NCI-H1417 (cell line): ENCODE measurements at regions not wholly inside any gene's neighbourhood (a gene's known extent, or its start where the extent isn't known, plus 50 kb on each side); places are given as distances from the start of the nearest gene placed in this dataset.
"Not testable (repeated sequence)": the region's sequence is repeated elsewhere in the genome, so short reads cannot be mapped to it uniquely, and the experiment has no call there.

Experiments
- DNase-seq, 3 experiments: peaks; one replicate each; lab custom pipeline; 2025; lab: John Stamatoyannopoulos, UW

DNA sequence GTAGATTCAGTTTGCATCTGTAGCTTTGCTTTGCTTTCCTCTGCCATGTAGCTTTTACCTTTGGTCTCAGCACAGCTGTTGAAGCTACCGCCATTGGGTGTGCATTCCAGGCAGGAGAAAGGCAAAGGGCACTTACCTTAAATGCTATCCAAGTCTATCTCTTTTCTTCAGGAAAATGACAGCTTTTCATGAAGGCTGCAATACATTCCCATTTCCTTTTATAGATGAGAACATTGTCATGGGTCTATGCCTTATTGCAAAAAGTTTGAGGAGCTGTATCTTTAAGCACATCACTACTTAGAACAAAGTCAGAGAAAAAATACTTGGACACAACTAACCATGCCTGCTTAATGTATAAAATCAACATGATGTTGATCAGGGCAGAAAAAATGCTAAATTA lies 266.8 kb downstream of the DOK5 start:
- DNase-seq: no peak

DNA sequence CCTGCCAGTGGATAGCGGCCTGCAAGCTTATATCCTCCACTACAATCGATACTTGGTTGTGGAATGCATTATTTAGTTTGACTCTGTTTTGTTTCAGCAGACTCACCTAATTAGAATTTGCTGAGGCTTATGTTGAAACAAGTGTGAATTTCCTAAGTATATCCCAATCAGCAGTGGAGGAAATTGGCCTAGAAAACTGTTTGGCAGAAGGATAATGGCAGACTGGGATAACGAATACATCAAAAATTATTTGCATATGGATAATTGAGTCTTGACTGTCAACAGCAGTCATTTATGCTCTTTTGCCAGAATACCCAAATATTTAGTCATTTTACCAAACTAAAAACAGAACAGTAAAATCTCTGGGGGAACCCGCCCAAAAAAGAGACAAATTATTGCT lies 261.0 kb downstream of the DOK5 start:
- no peak for DNase-seq

DNA sequence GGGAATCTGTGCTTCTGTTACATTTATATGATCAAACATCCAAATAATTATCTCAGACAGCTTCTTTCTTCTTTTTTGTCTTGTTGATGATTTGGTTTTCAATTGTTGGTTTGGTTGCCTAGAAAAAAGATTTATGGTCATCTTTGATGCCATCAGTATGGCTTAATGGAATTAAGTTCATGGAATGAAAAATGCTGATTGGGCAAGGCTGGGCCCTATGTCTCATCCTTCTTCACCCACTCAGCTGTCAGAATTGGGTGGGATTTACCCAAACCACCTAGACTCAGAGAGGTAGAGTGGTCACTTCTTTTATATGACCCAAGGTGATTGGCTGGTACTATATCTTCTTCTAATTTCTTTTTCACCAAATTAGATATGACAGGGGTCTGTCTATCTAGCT lies 258.3 kb downstream of the DOK5 start:
- no peak for DNase-seq

DNA sequence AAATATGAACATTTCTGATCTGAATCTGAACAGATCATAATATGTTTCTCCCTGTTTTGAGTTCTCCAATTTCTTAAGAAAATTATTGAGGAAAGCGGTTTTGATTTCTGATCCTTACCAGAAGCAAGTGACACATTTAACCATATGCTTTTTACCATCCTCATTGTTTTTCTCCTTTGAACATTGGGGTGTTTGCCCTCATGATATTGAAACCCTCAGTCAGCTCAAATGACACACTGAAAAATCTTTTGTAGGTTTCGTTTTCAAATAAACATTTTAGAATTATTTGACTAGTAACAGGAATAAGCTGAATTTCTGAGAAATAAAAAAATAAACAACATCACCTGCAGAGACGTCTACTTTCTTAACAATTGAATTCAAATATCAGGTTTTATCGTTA lies 252.1 kb downstream of the DOK5 start:
- DNase-seq: no peak

DNA sequence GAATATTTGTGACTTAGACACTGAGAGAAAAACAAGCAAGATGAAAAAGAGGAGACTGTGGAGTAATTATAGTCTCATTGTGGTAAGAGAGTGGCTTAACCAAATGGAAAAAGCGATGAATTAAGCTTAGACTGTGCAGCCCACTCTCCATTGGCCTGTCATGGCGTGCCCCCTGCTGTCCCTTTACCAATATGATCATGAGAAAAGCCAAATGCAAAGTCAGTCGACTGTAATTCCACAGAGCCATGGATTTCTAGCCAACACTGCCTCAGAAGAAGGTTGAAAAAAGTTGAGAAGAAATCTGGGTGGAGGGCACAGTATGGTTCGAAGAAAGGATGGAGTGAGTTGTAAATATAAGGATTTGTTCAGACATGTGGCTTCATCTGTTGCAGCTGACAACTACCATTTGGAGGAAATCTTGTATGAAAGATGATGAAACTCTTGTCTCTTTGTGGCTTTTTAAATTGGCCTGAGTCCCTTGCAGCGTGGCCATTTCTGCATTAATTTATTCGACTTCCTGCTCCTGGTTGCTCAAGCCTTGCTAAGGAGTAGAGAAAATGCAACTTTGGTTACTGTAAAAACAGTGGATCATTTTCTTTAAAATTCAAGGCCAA lies 251.4 kb downstream of the DOK5 start:
- DNase-seq: peak in 1 of 3 experiments; percentile 62

DNA sequence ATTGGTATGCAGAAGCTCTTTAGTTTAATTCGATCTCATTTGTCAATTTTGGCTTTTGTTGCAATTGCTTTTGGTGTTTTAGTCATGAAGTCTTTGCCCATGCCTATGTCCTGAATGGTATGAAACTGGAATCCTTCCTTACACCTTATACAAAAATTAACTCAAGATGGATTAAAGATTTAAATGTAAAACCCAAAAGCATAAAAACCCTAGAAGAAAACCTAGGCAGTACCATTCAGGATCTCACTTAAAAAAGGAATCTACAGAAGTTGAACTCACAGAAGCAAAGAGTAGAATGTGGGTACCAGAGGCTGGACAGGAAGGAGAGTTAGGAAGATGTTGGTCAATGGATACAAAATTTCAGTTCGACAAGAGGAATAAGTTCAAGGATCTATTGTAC lies 249.9 kb downstream of the DOK5 start:
- not testable (repeated sequence) for DNase-seq

DNA sequence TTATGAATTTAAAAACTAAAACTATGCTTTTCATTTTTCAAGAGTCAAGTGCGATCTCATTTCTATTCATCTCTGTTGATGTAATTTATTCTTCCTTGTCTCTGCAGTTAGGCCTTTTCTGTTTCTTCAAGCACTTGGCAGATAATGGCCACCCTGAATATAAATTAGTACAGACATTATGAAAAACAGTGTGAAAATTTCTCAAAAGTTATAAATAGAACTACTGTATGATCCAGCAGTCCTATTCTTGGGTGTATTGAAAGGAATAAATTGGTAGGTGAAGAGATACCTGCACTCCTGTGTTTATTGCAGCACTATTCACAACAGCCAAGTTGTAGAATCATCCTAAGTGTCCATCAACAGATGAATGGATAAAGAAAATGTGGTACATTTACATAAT lies 248.3 kb downstream of the DOK5 start:
- DNase-seq: no peak

DNA sequence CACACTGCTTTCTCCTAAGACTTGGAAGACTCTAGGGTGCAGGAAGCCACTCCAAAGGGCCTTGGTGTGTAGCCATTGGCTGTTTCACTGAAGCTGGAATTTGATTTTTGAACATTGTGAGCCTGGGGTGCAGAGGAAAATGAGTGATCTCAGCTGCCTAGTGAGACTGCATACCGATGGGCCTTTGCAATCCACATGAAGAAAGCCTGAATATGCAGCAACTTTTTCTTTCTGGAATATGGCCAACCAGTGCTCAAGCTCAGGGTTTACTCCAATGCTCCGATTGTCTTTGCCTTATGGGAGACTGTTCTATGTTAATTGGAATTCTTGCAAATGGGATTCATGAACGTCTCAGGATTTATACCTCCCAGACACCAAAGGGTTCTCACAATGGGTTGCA lies 242.6 kb downstream of the DOK5 start:
- DNase-seq: no peak

DNA sequence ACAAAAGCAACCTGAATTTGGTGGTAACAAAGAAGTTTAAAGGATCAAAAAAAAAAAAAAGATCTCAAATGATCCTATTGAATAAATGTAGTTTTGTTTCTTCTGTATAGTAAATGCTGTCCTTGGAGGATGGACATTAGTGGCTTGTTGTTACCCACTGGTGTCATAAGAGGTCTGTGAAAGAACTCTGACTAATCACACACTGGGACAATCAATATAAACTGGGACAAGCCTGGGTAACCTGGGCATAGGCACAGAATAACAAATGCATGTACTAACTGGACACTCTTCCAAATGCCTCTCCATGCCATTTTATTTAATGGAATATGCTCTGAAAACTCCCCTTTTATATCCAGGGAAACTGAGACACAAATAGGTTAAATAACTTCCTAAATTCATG lies 241.4 kb downstream of the DOK5 start:
- no peak for DNase-seq

DNA sequence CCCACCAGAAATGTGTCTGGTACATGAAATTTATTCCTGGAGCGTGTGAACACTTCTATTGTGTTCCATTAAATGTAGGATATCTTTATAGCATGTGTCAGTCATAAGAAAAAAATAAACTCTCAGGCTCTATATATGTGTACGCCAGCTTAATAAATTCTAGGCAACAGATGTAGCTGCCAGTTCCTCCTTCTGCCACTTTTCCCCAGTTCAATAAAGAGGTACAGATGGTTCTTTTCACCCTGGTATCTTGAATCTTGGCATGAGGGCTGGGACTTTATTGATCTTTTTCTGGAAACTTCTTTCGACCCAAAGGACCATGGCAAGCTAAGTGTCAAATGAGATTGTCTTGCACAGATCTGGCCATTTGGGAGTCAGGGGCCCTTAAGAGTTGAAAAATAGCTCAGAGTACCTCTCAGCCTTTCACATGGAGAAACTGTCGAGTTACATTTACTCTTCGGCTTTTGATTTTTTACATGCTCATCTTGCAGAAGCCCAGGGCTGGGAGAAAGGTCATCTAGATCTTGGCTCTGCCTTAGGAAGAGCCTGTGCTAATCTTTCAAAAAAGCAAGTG lies 240.9 kb downstream of the DOK5 start:
- DNase-seq: no peak

DNA sequence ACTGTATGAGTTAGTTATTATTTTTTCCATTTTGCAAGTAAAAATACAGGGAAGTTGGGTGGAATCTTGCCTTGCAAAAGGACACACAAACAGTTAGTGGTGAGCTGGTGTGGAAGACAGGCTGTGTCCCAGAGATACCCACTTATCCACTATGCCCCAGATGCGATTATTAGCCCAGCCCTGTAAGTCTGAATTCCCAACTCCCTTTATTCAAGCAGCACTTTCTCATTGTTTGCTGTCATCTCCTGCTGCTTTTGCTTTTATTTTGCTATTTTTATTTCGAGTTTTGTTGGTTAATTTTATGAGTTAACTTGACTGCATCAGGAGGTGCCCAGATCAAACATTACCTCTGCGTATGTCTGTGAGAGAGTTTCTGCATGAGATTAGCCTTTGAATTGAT lies 239.4 kb downstream of the DOK5 start:
- no peak for DNase-seq

DNA sequence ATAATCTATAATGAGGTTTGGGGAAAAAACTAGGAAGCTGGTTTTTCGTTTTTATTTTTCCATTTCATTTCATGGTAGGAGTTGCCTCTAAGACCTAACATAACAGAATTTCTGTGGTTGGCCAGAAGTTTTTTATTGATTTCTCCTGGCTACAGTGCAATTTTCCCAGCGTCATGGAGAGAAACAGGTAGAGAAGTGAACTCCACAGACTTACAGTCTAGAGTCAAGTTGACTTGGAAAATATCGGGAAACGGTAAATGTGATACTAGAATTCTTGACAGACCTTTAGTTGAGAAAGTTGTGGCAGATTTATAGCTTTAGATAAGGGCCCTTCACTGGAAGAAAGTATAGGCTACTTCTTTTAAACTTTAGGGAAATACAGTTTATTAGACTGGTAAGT lies 238.3 kb downstream of the DOK5 start:
- DNase-seq: no peak

DNA sequence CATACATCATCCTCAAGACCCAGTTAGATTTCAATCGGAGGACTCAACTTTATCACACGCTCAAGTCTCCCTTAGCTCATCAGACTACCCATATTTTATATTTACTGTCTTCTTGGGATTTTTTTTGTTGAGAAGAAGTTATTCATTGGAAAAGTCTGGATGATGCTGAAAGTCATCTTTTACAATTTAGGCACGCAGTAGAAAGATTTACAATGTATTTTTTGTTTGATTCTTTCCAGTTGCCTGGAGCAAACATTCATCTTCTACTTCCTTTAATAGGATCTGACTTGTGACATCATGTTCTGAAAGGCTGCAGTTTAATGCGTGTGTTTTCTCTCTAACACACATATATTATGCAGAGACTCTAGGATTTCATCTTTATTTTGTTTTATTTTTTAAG lies 235.7 kb downstream of the DOK5 start:
- no peak for DNase-seq

DNA sequence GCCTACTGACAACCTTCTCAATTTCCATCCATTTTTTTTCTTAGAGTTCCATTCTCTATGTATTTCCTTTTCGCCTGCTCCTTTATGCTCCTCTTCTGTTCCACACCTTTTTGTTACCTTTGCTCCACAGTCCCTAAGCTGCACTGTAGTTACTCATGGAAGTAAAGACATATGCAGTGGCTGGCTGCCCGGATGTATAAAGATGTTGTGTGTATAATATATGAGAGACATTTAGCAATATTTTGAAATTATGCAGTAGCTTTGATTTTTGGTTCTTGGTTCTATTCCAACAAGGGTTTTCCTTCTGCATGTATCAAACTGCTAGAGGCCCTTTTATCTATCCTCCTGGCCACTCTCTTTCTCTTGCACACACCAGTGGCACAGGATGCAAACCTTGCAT lies 234.9 kb downstream of the DOK5 start:
- DNase-seq: no peak

DNA sequence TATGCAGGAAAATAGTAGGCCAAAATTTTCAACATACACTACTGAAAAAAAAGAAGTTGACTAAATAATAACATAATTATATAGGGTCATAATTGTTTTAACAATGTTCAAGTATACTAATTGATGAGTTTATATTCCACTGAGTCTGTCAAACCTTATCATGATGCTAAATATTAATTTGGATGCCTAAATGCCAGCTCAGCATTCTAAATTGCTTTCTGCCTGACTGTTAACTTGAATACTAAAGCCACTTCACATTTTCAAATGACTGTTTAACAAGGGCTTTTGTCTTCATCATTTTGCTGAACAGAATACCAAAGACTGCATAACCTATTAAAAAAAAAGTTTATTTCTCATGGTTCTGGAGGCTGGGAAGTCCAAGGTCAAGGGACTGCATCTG lies 232.8 kb downstream of the DOK5 start:
- DNase-seq: no peak

DNA sequence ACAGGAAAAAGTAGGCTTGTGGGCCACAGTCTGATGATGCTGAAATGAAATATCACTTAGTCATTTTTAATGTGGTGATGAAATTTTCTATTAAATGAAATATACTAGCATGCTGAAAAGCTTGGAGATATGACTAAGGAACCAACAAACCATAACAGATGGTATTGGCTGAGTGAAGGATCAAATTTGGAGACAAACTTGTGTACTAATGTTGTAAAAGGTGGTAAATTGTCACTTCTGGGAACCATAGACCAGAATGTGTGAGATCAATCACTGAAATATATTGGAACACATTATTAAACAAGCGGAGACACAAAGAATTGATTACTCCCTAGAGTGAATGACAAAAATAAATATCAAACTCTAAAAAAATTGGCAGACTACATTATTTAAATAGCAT lies 232.4 kb downstream of the DOK5 start:
- DNase-seq: no peak

DNA sequence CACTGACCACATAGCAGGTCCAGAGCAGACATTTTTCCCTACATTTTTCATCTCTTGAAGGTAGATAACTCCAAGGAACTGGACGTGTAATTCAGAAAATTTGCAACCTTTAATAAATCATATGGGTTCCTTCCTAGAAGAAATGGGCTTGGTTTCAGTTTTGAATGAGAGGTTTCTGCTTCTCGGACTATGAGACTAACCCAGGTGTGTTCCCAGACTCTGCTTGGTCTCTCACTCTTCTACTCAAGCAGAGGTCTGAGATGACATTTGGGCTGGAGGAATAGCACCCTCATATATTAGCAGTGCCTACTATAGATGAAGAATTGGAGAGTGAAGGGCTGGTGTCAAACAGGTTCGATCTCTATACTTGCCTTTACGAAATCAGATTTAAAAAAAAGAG lies 231.2 kb downstream of the DOK5 start:
- DNase-seq: no peak

DNA sequence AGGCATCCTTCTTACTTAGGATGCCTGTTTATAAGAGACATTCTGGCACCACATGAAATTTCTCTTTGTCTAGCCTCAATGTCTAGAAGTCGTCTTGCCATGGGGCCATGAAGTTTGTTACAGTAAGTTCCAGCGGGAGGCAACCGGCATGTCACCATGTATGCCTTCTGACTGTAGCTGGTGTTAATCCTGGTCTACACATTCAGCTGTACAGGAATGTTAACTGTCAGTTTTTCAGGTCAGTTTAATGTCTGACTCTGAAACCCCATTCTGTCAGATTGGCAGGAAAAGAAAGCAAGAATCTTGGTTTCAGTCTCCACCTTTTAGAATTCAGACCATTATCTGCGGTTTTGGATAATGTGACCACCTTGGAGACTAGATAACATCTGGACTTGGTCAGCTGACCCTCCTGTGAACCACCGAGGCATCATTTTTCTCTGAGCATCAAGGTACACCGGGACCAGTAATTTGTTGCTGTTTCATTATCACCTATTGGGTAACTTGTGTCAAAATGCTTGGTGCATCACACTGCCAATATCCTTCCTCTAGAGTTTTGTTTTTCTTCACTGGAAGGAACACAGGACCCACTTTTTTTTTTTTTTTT lies 228.7 kb downstream of the DOK5 start:
- DNase-seq: no peak
